ENCODE measurements at regions not wholly inside any gene's neighbourhood (a gene's known extent, or its start where the extent isn't known, plus 50 kb on each side); places are given as distances from the start of the nearest gene placed in this dataset.
A peak's percentile ranks its signal among the peaks of the same experiment; 100 is the strongest.

DNA sequence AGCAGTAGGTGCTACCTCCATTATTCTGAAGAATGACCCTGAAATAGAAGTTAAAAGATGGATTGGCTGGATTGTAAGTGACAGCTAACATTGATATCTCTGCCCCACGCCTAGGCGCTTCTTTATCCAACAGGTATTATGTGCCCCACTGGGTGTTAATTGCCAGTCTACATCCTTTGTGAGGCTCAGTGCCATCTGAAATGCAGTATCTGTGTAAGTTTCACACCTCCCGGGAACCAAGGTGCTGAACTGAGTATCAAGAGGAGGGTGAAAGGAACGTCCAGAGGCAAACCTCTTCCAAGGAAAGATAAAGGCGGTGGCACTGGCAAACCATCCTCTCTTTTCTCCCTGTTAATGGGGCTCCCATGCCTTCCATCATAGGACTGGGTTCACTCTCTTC, 181.1 kb upstream of the UBL3 start:
- no peak for DNase-seq (ENCODE audit: low spot score)

DNA sequence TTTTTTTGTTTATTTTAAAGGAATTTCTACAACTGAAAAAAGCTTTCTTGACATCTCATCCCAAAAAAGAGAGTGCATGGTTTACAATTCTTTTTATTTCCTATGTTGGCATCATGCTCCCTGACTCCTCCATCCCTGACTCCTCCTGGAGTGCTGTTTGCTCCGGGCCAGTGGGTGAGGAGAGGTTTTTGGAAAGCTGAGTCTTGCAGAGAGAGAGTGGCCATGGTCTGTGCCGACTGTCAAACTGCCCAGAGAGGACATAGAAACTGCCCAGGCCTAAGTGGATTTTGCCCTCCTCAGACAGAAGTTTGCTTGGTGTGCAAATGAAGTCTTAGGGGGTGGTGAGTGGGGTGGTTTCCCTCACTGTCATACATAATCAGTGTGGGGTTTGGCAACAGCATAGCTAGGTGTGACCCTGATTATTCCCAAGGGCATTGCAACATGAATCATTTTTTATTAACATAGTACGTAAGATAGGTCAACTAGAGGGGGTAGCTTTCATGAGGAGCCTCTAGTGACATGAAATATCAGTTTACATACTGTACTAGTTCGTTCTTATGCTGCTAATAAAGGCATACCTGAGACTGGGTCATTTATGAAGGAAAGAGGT, 179.8 kb upstream of the UBL3 start:
- no peak for DNase-seq (ENCODE audit: low spot score)

DNA sequence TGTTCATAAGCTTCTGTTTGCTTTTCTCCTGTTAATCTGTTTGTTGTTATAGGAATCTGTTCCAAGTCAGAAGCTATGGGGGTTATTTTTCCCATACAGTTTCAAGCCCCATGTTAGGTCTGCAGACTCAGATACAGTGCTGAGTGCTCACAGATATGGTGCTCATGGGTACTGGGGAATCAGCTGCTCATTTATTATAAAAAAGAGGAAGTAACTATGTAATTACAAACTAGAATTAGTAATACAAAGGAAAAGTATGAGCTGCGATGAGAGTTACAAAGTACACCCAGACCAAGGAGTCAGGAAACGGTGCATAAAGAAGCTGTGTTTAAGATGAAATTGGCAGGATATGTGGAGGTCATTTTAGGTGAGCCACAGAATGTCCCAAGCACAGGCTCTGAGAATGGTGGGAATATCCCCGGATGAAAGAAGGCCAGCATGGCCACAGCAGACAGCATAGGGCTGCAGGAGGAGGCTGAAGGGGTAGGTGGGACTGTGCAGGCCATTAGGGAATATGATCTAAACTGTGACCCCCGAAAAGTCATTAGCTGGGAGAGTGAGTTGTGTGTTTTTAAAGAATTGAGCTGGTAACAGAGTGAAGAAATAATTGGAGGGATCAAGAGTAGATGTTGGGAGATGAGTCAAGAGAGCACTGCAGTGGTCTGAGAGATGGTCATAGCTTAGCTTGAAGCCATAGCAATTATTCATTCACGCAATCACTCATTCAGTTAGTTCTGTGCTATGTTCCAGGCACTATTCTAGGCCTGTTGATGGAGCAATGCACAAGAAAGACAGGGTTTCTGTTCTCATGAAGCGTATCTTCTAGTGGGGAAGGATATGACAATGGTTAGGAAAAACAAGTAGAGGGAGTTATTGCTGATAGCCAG, 177.4 kb upstream of the UBL3 start:
- no peak for DNase-seq (ENCODE audit: low spot score)

DNA sequence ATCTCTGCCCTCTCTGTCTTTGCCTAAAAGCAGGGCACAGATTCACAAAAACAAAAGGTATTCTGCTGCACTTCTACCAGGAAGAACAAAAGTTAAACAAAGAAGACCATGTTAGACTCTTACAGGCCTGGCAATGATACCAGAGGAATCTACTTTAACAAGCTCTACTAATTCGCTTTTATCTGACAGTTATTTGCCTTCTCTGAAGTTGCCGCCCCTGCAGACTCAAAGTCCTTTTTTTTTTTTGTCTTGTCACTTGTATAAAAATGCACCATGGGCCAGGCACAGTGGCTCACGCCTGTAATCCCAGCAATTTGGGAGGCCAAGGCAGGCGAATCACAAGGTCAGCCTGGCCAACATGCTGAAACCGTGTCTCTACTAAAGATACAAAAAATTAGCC, 176.5 kb upstream of the UBL3 start:
- no peak for DNase-seq (ENCODE audit: low spot score)

DNA sequence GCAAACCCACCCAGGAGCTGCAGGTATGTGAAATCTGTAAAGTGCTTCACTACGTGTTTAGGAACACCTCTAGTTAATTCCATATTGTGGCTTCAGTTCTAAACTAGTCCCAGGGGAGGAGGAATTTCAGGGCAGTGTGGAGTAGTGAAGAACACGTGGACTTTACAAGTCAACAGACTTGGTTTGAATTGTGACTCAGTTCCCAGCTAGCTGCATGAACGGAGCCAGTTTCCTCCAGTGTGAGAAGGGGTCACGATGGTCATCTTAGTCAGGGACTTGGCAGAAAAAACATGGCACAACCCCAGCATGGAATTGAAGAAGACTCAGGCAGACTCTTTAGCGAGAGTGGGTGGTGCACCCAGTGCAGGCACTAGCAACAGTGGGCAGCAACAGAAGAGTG, 175.7 kb upstream of the UBL3 start:
- peak; percentile 54 for DNase-seq (ENCODE audit: low spot score)

DNA sequence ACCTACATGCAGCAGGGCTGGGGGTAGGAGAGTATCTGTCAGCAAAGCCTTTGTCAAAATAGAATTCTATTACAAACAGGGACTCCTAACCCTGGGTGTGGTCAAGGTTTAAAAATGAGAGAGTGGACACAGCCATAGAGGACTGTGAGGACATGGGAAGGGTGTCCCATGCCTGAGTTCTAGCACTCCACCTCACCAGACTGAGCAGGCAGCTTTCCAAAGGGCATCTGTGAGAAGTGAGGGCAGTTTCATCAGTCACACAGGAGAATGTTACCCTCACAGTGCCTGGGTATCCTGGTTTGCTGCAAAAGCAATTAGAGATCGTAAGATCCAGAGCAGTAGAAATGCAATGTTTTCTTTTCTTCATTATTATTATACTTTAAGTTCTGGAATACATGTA, 174.9 kb upstream of the UBL3 start:
- no peak for DNase-seq (ENCODE audit: low spot score)

DNA sequence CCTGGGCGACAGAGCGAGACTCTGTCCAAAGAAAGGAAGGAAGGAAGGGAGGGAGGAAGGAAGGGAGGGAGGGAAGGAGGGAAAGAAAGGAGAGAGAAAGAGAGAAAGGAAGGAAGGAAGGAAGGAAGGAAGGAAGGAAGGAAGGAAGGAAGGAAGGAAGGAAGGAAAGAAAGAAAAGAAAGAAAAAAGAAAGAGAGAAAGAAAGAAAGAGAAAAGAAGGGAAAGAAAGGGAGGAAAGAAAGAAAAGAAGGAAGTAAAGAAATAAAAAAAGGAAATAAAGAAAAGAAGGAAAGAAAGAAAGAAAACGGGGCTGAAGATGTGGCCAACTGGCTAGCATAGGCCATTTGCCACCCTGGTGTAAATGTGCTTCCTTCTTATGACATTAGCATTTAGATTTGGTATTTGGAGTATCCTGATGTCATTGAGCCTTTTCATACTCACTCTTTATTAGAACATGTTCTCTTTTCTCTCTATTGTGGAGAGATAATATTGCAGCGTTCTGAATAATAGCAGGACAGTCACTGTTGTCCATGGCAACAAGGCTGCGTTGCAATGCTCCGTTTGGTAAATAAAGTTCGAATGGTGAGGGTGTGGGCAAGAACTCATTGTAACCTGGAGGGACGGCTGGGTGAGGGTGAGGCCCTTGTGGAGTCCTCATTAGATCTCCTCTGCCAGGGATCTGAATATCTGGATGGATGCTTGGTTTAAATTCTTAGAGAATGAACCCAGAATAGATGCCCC, 173.9 kb upstream of the UBL3 start:
- DNase-seq (ENCODE audit: low spot score) = no peak

DNA sequence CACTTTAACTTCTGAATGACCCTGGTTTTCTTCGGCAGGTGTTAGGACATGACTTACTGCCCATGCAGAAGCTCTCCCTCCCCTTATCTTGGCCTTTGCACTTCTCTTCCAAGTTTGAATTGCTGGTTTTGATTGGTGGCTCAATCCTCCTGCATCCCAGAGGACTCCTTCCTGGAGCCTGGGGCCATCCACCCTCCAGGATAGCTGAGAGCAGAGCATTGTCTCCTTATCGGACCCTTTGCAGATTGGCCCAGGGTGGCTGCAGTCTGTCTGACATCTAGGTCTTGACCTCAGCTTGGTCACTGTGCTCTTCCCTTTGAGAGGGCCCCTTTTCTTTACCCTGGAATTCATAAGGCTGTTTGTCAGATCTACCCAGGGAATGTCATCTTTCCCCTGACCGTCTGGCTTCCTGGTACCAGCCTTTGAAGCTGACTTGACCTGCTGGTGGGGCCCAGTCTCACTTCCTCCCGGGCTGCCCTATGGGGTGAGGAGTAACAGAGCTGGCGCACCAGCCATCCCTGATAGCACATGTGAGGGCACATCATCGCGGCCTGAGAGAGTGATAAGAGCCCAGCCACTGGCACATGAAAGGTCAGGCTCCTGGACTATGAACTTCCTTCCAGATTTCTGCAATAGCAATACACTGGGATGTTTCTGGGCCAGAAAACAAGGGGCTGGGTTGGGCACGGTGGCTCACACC, 172.9 kb upstream of the UBL3 start:
- no peak for DNase-seq (ENCODE audit: low spot score)

DNA sequence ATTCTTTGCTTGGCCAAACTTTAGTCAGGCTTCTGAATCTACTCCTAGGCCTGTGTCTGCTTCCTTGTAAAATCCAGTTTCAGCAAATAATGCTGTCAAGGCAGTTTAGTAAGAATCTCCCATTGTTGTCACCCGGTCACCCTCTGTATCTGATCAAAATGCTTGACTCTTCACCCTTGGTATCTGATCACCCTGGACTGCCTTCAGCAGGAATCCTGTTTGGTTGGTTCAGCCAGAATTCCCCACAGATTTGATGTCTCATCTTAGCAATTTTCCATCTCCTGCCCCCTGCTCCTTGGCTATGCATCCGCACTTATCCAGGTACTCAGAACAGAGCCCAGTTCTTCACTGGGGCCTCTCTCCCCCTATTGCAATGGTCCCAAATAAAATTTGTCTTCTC, 172.4 kb upstream of the UBL3 start:
- DNase-seq (ENCODE audit: low spot score) = peak; percentile 22

DNA sequence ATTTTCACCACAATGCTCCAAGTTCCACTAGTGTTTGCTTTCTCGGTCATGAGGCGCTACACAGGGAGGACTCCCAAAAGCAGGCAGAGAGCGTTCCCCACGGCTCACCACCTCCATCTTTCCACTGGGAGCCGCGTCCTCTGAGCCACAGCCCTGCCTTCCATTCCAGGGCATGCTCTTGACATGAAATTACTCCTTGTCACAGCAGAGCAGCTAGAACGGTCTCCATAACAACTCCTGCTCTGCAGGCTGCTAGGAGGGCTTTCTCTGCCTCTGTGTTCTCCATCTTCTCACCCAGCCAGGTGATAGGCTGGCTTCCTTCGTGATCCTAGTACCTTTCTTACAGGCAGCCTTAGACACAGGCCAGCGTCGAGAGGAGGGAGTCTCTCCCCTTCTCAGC, 171.8 kb upstream of the UBL3 start:
- no peak for DNase-seq (ENCODE audit: low spot score)

DNA sequence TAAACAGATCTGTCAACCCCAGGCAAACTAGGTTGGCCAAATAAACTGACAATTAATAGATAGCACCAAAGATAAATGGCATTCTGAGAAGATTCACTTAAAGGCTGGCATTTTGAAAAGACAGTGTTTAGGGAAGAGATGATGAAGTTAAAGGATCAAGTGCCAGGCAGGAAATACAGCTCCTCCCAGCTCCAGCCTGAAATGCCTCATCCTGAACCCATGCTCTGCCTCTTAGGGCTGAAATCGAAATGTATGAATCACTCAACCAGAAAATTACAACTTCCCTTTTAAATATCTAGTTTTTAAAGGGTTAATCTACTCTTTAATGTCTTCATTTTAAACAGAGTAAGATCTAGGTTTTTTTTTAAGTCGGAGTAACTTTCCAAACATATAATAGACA, 171.2 kb upstream of the UBL3 start:
- peak; percentile 21 for DNase-seq (ENCODE audit: low spot score)

DNA sequence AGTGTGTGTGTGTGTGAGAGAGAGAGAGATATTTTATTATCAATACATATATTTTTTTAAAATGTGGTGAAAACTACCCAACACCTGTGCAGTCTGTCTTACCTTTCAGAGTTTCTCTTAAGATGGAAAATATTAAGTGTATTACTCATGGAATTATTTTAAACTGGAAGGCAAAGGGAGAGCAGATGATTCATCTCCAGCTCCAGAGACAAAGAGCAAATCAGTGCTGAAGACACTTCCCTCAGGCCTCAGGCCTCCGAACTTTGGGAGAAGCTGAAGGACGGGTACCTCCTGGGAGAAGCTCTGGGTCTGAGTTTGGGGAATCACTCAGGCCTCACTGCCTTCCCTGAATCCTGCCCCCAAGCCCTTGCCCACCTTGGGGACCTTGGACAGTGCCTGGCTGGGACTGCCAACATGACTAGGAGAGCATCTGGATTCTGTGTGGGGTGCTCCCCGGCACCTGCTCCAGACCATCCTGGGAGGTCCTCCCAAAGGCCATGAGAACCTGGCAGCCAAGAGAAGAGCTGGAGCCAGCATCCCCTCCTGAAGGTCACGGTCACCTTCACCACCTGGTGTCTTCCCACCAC, 170.4 kb upstream of the UBL3 start:
- peak; percentile 67 for DNase-seq (ENCODE audit: low spot score)

DNA sequence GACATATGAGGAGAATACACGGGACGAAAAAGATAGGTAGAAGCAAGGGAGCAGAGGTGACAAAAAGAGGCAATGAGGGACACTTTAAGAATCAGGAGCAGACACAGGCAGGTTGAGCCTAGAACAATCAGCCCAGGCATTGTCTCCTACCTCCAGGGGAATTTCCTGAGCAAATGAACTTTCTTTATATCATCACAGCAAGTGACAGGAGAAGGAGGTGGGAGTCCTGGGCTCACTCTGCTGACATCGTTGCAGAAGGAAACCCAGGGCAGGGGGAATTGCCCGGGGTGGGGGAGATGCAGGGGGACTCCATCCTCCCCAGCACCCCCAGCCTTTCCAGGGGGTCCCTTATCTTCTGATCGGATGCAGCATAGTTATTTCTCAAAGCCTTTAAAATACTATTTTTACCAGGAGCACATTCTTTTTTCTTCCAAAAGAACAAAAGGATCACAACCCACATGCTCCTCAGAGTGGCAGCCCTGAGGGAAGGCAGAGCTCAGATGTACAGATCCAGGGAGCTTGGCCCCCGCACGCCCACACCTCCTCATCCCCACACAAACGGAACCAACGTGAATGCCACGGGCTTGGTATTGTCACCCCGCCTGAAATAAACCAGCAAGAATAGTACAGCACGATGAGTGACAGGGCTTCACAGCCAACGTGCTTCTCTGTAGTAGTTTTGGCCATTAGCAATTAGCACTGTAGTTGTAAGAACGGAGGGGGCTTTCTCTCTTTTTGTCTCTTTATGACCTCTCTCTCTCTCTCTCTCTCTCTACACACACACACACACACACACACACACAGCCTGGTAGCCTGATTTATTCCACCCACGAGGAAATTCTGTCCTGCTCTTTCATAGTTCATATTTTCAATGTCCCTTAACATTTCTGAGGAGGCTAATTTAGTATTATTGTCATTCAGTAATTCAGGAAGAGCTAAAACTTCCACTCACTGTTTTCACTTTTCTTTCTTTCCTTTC, 169.5 kb upstream of the UBL3 start:
- DNase-seq (ENCODE audit: low spot score) = no peak

DNA sequence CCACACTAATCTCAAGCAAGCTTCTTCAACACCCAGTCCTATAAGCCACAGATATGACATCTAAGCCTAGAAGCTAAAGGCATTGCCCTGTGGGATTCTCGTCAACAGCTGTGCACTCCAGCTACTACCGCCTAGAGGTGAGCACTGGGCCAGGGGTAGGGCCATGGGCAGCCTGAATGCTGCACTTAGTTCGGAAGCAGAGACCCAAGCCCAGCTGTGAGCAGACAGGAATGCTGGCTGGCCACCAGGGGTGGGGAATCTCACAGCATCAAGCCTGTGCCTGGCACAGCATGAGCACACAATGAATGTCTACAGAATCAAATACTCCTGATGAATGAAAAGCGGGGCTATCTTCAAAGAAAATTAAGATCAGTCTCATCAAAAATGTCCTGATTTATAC, 167.5 kb upstream of the UBL3 start:
- no peak for DNase-seq (ENCODE audit: low spot score)

DNA sequence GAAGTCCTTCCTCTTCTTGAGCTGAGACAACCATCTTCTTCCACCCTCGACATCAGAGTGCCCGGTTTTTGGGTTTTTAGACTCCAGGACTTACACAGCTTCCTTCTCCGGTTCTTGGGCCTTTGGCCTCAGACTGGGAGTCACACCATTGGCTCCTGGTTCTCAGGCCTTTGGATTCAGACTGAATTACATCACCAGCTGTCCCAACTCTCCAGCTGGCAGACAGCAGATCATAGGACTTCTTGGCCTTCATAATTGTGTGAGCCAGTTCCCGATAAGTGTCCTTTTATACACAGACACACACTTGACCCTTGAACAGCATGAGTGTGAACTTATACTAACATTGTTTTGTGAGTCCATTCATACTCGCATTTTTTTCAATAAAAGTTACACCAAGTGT, 166.0 kb upstream of the UBL3 start:
- DNase-seq (ENCODE audit: low spot score) = no peak

DNA sequence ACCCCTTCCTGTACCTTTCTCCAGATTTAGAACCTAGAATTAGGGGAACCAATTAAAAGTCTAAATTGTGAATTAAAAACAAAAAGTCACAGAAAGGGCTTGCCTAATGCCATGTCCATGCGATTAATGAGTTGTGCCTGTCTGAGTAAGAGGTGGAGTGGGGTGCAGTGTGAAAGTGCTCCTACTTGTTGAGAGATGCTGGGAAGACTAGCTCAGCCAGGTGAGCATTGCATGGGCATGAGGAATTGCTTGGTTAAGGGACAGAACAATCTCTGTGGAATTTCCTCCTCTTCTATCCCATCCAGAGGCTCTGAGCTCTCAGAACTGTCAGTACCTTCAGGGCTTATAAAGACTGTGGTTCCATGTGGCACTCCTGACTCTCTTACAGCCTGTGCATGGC, 159.0 kb upstream of the UBL3 start:
- no peak for DNase-seq (ENCODE audit: low spot score)

DNA sequence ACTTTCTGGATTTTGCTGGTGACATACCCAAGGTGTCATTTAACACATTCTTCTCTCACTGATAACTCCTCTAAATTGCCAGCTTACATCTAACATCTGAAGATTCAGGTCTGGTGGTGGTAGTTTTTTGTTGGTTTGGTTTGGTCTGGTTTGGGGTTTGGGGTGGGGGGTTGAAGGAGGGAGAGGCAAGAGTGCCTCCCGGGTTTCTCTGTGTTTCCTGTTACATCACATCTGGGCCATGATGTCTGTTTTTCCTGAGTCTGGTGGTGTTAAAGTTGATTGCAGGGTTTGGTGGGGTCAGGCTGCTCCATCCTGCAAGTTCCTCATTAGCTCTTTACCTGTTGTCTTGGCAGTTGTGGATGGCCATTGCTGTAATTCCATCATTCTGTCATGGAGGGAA, 155.8 kb upstream of the UBL3 start:
- DNase-seq (ENCODE audit: low spot score) = no peak

DNA sequence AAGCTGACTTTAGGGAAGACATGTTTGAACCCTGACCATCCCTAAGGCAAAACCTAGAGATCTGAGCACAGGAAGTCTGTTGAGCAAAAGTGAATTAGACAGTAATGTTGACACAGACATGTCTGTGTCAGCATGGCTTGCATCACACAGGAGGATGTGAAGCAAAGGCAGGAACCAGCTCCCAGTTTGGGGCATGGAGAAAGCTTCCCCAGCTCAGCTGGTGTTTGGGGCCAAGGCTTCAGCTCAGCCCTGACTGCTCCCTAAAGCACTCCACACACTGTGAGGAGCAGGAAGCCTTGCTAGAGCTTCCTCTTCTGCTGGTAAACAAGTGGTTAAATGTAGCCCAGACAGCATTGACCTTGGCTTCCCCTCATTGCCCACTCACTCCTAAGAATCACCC, 153.8 kb upstream of the UBL3 start:
- peak; percentile 12 for DNase-seq (ENCODE audit: low spot score)

DNA sequence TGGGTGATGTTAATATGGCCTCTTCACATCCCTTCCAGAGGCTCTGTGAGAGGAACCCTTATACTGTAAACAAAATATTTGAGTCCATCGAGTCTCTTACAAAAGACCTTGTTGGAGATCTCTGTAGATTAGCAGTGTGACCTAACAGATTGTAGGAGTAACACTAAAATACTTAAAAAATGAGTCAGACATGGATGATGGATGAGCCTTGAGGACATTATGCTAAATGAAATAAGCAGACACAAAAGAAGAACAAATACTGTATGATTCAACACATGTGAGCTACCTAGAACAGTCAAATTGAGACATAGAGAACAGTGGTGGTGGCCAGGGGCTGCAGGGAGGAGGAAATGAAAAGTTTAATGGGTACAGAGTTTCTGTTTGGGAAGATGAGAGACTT, 152.2 kb upstream of the UBL3 start:
- peak; percentile 85 for DNase-seq (ENCODE audit: low spot score)

DNA sequence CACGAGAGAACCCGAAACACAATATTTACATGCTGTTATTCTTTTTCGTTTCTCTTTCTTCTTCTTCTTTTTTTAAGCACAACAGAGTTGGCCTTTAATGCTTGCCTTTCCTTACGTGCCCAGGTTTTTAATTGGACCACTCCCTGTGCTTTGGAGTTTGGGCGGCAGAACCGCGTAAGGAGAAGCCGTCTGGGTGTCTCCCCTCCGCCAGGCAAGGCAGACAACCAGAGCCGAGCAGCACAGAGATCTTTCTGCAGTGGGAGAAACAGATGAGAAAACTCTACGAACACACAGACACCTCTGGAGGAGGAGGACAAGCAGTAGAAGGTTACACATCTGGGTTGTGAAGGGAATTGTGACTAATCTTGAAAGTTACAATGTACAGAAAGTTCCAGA, 150.0 kb upstream of the UBL3 start:
- no peak for DNase-seq (ENCODE audit: low spot score)
